PC-9 (cell line): ENCODE measurements at regions not wholly inside any gene's neighbourhood (a gene's known extent, or its start where the extent isn't known, plus 50 kb on each side); places are given as distances from the start of the nearest gene placed in this dataset.

Source experiments
- BruUV-seq: library from RNA; stranded (reverse); fragments of 400-500 nt; replicated peaks from 2 replicates; lab custom pipeline; 2021; lab: Mats Ljungman, UMichigan
- CTCF ChIA-PET: fragments of 300-600 bp; sonication (Branson Sonifier 250); formaldehyde crosslinking; loops from one replicate; lab custom pipeline; 2022; ENCODE audit warnings: antibody characterized with exemption; lab: Charles Lee
- POLR2A ChIA-PET: fragments of 300-600 bp; sonication (Branson Sonifier 250); formaldehyde crosslinking; loops from one replicate; lab custom pipeline; 2022; ENCODE audit warnings: antibody characterized with exemption; ENCODE audit not compliant: unreplicated experiment; lab: Charles Lee
- DNase-seq, 2 experiments: peaks; one replicate each; pipeline versions ENCODE4 v3.0.0 to v3.0.0-alpha.2; 2015 to 2022; ENCODE audit warnings: mixed read lengths in 1 of 2
- H2AFZ ChIP-seq: fragments of 200-600 bp; sonication (generic); 2 replicates; pipeline ENCODE4 v1.8.1; 2017; ENCODE audit warnings: antibody characterized with exemption
- H3F3A ChIP-seq: fragments of 200-600 bp; sonication (generic); 2 replicates; pipeline ENCODE4 v1.8.1; 2017; ENCODE audit warnings: antibody characterized with exemption, mild to moderate bottlenecking, low read depth; ENCODE audit not compliant: insufficient read depth
- H3K27ac ChIP-seq: fragments of 200-600 bp; sonication (generic); 2 replicates; pipeline ENCODE4 v1.6.1; 2016; ENCODE audit warnings: mixed run types
- H3K27me3 ChIP-seq: fragments of 200-600 bp; sonication (generic); 2 replicates; pipeline ENCODE4 v1.6.1; 2016; ENCODE audit warnings: low read depth, mixed run types; ENCODE audit not compliant: insufficient read depth
- H3K36me3 ChIP-seq: fragments of 200-600 bp; sonication (generic); 2 replicates; pipeline ENCODE4 v1.6.1; 2016; ENCODE audit warnings: low read depth, mixed run types
- H3K4me1 ChIP-seq: fragments of 200-600 bp; sonication (generic); replicated peaks from 2 replicates; pipeline ENCODE4 v1.6.1; 2016; ENCODE audit warnings: mixed run types; ENCODE audit not compliant: insufficient read depth
- H3K4me2 ChIP-seq: fragments of 200-600 bp; sonication (generic); 2 replicates; pipeline ENCODE4 v1.6.1; 2017; ENCODE audit warnings: mixed run types
- H3K4me3 ChIP-seq: fragments of 200-600 bp; sonication (generic); 2 replicates; pipeline ENCODE4 v1.6.1; 2016; ENCODE audit warnings: mixed run types
- H3K79me2 ChIP-seq: fragments of 200-600 bp; sonication (generic); 2 replicates; pipeline ENCODE4 v1.6.1; 2017; ENCODE audit warnings: low read depth, mixed run types
- H3K9me2 ChIP-seq: fragments of 200-600 bp; sonication (generic); 2 replicates; pipeline ENCODE4 v1.8.1; 2017; ENCODE audit warnings: mild to moderate bottlenecking; ENCODE audit not compliant: insufficient read depth
- H3K9me3 ChIP-seq: fragments of 200-600 bp; sonication (generic); 2 replicates; pipeline ENCODE4 v1.8.1; 2016; ENCODE audit warnings: low read depth; ENCODE audit not compliant: insufficient read depth
- H4K20me1 ChIP-seq: fragments of 200-600 bp; sonication (generic); 2 replicates; pipeline ENCODE4 v1.8.1; 2017; ENCODE audit not compliant: insufficient read depth
- EZH2 ChIP-seq: fragments of 200-600 bp; sonication (generic); IDR thresholded peaks from 2 replicates; pipeline ENCODE4 v1.8.0; 2017; ENCODE audit warnings: antibody characterized with exemption, low read depth
- intact Hi-C: fragments of 100-400 bp; cut with micrococcal nuclease; formaldehyde crosslinking; loops from one replicate; pipeline ENCODE4 v1.10.0; 2022; ENCODE audit not compliant: unreplicated experiment
- TF ChIP-seq, protein P1 (sequence below): fragments of 200-600 bp; sonication (generic); conservative IDR thresholded peaks from 2 replicates; pipeline ENCODE4 v1.6.1; 2017; ENCODE audit warnings: mixed run types, antibody characterized with exemption, mild to moderate bottlenecking, moderate library complexity

DNA sequence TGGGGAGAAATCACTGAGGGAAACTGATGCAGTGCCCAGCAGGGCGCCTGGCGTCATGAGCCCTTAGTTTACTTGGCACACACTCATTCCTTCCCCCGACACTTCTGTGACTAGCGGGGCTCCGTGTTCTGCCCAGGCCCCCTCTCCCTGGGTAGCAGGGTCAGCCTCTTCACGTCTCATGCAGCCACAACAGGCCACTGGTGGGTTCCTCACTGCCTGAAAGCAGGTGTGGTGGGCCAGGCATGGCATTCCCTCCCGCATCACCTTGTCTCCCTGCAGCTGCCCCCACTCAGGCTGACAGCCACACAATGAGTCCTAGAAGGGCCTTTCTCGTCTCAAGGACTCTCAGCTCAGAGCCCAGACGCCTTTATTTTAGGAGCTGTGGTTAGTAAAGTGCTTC lies 51.1 kb upstream of the CPLX2 start:
- no peaks in the 10 kb centered on the region for H3K9me2 ChIP-seq
- no peaks in the 10 kb centered on the region for H3K27me3 ChIP-seq
- H4K20me1 ChIP-seq, result no peaks in the 10 kb centered on the region
- intact Hi-C loops, result no loop called here
- no peak overlapping the region for H3K4me3 ChIP-seq
- H3K9me3 ChIP-seq, result no peaks in the 10 kb centered on the region
- no peak overlapping the region for H3K27ac ChIP-seq
- no peak overlapping the region for H3K4me2 ChIP-seq
- H2AFZ ChIP-seq, result no peak overlapping the region
- ChIA-PET CTCF (no interaction called here), POLR2A (no interaction called here)
- BruUV-seq, result no TSS peak
- no peaks in the 10 kb centered on the region for H3K79me2 ChIP-seq
- no peak for DNase-seq
- TF ChIP-seq, protein P1, sequence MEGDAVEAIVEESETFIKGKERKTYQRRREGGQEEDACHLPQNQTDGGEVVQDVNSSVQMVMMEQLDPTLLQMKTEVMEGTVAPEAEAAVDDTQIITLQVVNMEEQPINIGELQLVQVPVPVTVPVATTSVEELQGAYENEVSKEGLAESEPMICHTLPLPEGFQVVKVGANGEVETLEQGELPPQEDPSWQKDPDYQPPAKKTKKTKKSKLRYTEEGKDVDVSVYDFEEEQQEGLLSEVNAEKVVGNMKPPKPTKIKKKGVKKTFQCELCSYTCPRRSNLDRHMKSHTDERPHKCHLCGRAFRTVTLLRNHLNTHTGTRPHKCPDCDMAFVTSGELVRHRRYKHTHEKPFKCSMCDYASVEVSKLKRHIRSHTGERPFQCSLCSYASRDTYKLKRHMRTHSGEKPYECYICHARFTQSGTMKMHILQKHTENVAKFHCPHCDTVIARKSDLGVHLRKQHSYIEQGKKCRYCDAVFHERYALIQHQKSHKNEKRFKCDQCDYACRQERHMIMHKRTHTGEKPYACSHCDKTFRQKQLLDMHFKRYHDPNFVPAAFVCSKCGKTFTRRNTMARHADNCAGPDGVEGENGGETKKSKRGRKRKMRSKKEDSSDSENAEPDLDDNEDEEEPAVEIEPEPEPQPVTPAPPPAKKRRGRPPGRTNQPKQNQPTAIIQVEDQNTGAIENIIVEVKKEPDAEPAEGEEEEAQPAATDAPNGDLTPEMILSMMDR, result no peak
- TF ChIP-seq EZH2, result no peak
- H3F3A ChIP-seq, result peaks cover 38% of the 10 kb centered on the region
- H3K36me3 ChIP-seq, result no peaks in the 10 kb centered on the region
- peaks cover 28% of the 10 kb centered on the region for H3K4me1 ChIP-seq
